OCI-LY7 (cell line): ENCODE measurements at regions not wholly inside any gene's neighbourhood (a gene's known extent, or its start where the extent isn't known, plus 50 kb on each side); places are given as distances from the start of the nearest gene placed in this dataset.

ENCODE experiments used
- BruUV-seq: library from RNA; stranded (reverse); fragments of 400-500 nt; replicated peaks from 2 replicates; lab custom pipeline; 2021; lab: Mats Ljungman, UMichigan
- CTCF ChIA-PET: fragments of 300-600 bp; sonication (Branson Sonifier 250); formaldehyde crosslinking; loops from one replicate; lab custom pipeline; 2022; ENCODE audit warnings: antibody characterized with exemption; ENCODE audit not compliant: unreplicated experiment; lab: Charles Lee
- POLR2A ChIA-PET: fragments of 300-600 bp; sonication (Branson Sonifier 250); formaldehyde crosslinking; loops from one replicate; lab custom pipeline; 2022; ENCODE audit warnings: antibody characterized with exemption; lab: Charles Lee
- DNase-seq: peaks from one replicate; pipeline ENCODE4 v3.0.0-alpha.2; 2015; ENCODE audit warnings: low spot score
- H2AFZ ChIP-seq: fragments of 200-600 bp; sonication (generic), shearing (Covaris generic); 2 replicates; pipeline ENCODE4 v1.6.1; 2014; ENCODE audit warnings: mild to moderate bottlenecking, antibody characterized with exemption, low read length, moderate library complexity
- H3K27ac ChIP-seq: fragments of 200-600 bp; sonication (generic); 2 replicates; pipeline ENCODE4 v1.5.1; 2014; ENCODE audit warnings: mixed run types, low read depth, mild to moderate bottlenecking, moderate library complexity, low read length, inconsistent platforms; ENCODE audit not compliant: poor library complexity, severe bottlenecking
- H3K36me3 ChIP-seq: fragments of 200-600 bp; sonication (generic); 2 replicates; pipeline ENCODE4 v1.6.1; 2014; ENCODE audit warnings: mild to moderate bottlenecking, antibody characterized with exemption, low read length, moderate library complexity, mixed read lengths; ENCODE audit not compliant: insufficient read depth
- H3K4me1 ChIP-seq: fragments of 200-600 bp; sonication (generic); 2 replicates; pipeline ENCODE4 v1.5.1; 2014; ENCODE audit warnings: mild to moderate bottlenecking, low read length; ENCODE audit not compliant: insufficient read depth, poor library complexity, severe bottlenecking
- H3K4me2 ChIP-seq: fragments of 200-600 bp; sonication (generic); 2 replicates; pipeline ENCODE4 v1.6.1; 2014; ENCODE audit warnings: mild to moderate bottlenecking, low read length
- H3K4me3 ChIP-seq: fragments of 200-600 bp; sonication (generic); 2 replicates; pipeline ENCODE4 v1.5.1; 2014; ENCODE audit warnings: mild to moderate bottlenecking, low read depth, low read length; ENCODE audit not compliant: poor library complexity, severe bottlenecking
- H3K79me2 ChIP-seq: fragments of 200-600 bp; sonication (generic); 2 replicates; pipeline ENCODE4 v1.6.1; 2016; ENCODE audit warnings: low read depth, mild to moderate bottlenecking, low read length, moderate library complexity, mixed read lengths; ENCODE audit not compliant: insufficient read depth
- H3K9me2 ChIP-seq: fragments of 200-600 bp; sonication (generic); 2 replicates; pipeline ENCODE4 v1.6.1; 2016; ENCODE audit warnings: mild to moderate bottlenecking, low read length, mixed read lengths; ENCODE audit not compliant: insufficient read depth
- H3K9me3 ChIP-seq: fragments of 200-600 bp; sonication (generic); 2 replicates; pipeline ENCODE4 v1.6.1; 2014; ENCODE audit warnings: mild to moderate bottlenecking, mixed run types, low read length, mixed read lengths
- H4K20me1 ChIP-seq: fragments of 200-600 bp; sonication (generic); 2 replicates; pipeline ENCODE4 v1.6.1; 2014; ENCODE audit warnings: mild to moderate bottlenecking, antibody characterized with exemption, low read length, moderate library complexity, mixed read lengths; ENCODE audit not compliant: insufficient read depth
- CTCF ChIP-seq: fragments of 200-600 bp; sonication (generic); conservative IDR thresholded peaks from 2 replicates; pipeline ENCODE4 v1.5.1; 2014; ENCODE audit warnings: mild to moderate bottlenecking, antibody characterized with exemption, low read length, moderate library complexity, mixed read lengths
- EZH2phosphoT487 ChIP-seq: fragments of 200-600 bp; sonication (generic); IDR thresholded peaks from 2 replicates; pipeline ENCODE4 v1.6.1; 2018; ENCODE audit warnings: low read depth, borderline replicate concordance, mild to moderate bottlenecking, mixed run types, antibody characterized with exemption, low read length, moderate library complexity, mixed read lengths
- intact Hi-C: fragments of 100-400 bp; cut with micrococcal nuclease; formaldehyde crosslinking; loops from one replicate; pipeline ENCODE4 v1.10.0; 2022; ENCODE audit not compliant: unreplicated experiment

- Histone ChIP-seq H4K20me1 (no peaks in the 10 kb centered on the region), H3K79me2 (no peaks in the 10 kb centered on the region), H3K4me2 (no peak overlapping the region), H3K4me1 (no peaks in the 10 kb centered on the region), H3K4me3 (no peak overlapping the region), H3K36me3 (no peaks in the 10 kb centered on the region), H3K9me2 (no peaks in the 10 kb centered on the region), H2AFZ (no peak overlapping the region), H3K9me3 (no peaks in the 10 kb centered on the region), H3K27ac (no peak overlapping the region)
- no TSS peak for BruUV-seq
- CTCF ChIA-PET, result no interaction called here
- intact Hi-C loops, result loop anchor here (10.0 kb wide), 1 partner anchor 59 kb away; no protein-coding TSS in a partner anchor
- TF ChIP-seq EZH2phosphoT487 (no peak), CTCF (no peak)
- POLR2A ChIA-PET, result interaction anchor here (1.3 kb wide), 1 partner anchor 12 kb away, joined by 3 read pairs; no protein-coding TSS in a partner anchor
- DNase-seq, result no peak
Observed at GRCh38 chr18:27826101-27826500, 350.8 kb downstream of the CDH2 start.

GRCh38 chr18:27825689-27826088, 351.2 kb downstream of the CDH2 start:
- Histone ChIP-seq H3K9me2 (no peaks in the 10 kb centered on the region), H3K9me3 (no peaks in the 10 kb centered on the region), H3K4me2 (no peak overlapping the region), H3K27ac (no peak overlapping the region), H4K20me1 (no peaks in the 10 kb centered on the region), H2AFZ (no peak overlapping the region), H3K4me1 (no peaks in the 10 kb centered on the region), H3K36me3 (no peaks in the 10 kb centered on the region), H3K4me3 (no peak overlapping the region), H3K79me2 (no peaks in the 10 kb centered on the region)
- POLR2A ChIA-PET, result interaction anchor here (1.3 kb wide), 1 partner anchor 12 kb away, joined by 3 read pairs; no protein-coding TSS in a partner anchor
- TF ChIP-seq EZH2phosphoT487 (no peak), CTCF (no peak)
- no TSS peak for BruUV-seq
- CTCF ChIA-PET, result no interaction called here
- intact Hi-C loops, result loop anchor here (10.0 kb wide), 1 partner anchor 59 kb away; no protein-coding TSS in a partner anchor
- DNase-seq, result no peak

GRCh38 chr18:27824841-27825681, 351.9 kb downstream of the CDH2 start:
- no peak overlapping the region for H3K4me3 ChIP-seq
- no peaks in the 10 kb centered on the region for H3K4me1 ChIP-seq
- no peak for DNase-seq
- no peaks in the 10 kb centered on the region for H3K9me2 ChIP-seq
- intact Hi-C loops, result loop anchor here (10.0 kb wide), 1 partner anchor 60 kb away; no protein-coding TSS in a partner anchor
- H3K9me3 ChIP-seq, result no peaks in the 10 kb centered on the region
- ChIA-PET POLR2A (interaction anchor here (1.3 kb wide), 1 partner anchor 11 kb away, joined by 3 read pairs; no protein-coding TSS in a partner anchor), CTCF (no interaction called here)
- no TSS peak for BruUV-seq
- no peaks in the 10 kb centered on the region for H3K79me2 ChIP-seq
- no peaks in the 10 kb centered on the region for H3K36me3 ChIP-seq
- TF ChIP-seq CTCF (no peak), EZH2phosphoT487 (no peak)
- H4K20me1 ChIP-seq, result no peaks in the 10 kb centered on the region
- no peak overlapping the region for H2AFZ ChIP-seq
- H3K27ac ChIP-seq, result no peak overlapping the region
- no peak overlapping the region for H3K4me2 ChIP-seq
